Left kidney (tissue), 1 donor: ENCODE measurements at regions not wholly inside any gene's neighbourhood (a gene's known extent, or its start where the extent isn't known, plus 50 kb on each side); places are given as distances from the start of the nearest gene placed in this dataset.

Source experiments
- DNase-seq: peaks from one replicate; pipeline ENCODE4 v3.0.0-alpha.2; 2013

GRCh38 chr3:16114429-16114828 lies 60.1 kb upstream of the GALNT15 start:
- DNase-seq, result no peak

GRCh38 chr3:16114930-16115329 lies 59.5 kb upstream of the GALNT15 start:
- DNase-seq, result no peak

- DNase-seq, result no peak
These were observed 56.1 kb upstream of the GALNT15 start for GRCh38 chr3:16118396-16118795.

- DNase-seq, result no peak
These were observed 54.6 kb upstream of the GALNT15 start for GRCh38 chr3:16119887-16120286.

- no peak for DNase-seq
These were observed 53.1 kb upstream of the GALNT15 start for GRCh38 chr3:16121391-16121790.

GRCh38 chr3:16122155-16122554 lies 52.3 kb upstream of the GALNT15 start:
- DNase-seq, result no peak

GRCh38 chr3:16122661-16123060 lies 51.8 kb upstream of the GALNT15 start:
- no peak for DNase-seq

GRCh38 chr3:16124636-16125035 lies 49.8 kb upstream of the GALNT15 start:
- DNase-seq, result no peak
